ENCODE measurements at regions not wholly inside any gene's neighbourhood (a gene's known extent, or its start where the extent isn't known, plus 50 kb on each side); places are given as distances from the start of the nearest gene placed in this dataset.

- H3K4me3 ChIP-seq (ENCODE audit: low read depth in 2 of 2, low read length in 2 of 2): no peak overlapping the region
- CTCF ChIA-PET: no interaction called here
- ATAC-seq (no peak), DNase-seq (ENCODE audit: low read depth, low spot score) (no peak)
- no peak overlapping the region for H3K27ac ChIP-seq (ENCODE audit: low read length)
- POLR2A ChIA-PET: no interaction called here
- no peaks in the 10 kb centered on the region for H3K9me3 ChIP-seq (ENCODE audit: control insufficient read depth, insufficient read depth, low read depth, low read length)
- no peaks in the 10 kb centered on the region for H3K36me3 ChIP-seq (ENCODE audit: control insufficient read depth, insufficient read depth, low read length)
- no peak for TF ChIP-seq SIN3A (IDR thresholded peaks at IDR 0.05; ENCODE audit: borderline replicate concordance, insufficient read depth, low read depth, low read length)
- no peak for TF ChIP-seq CTCF (IDR thresholded peaks at IDR 0.05)
- TF ChIP-seq REST (IDR thresholded peaks at IDR 0.05; ENCODE audit: insufficient read depth in 1 of 2, low read depth in 2 of 2, low read length in 1 of 2): no peak
- TF ChIP-seq POLR2AphosphoS5 (IDR thresholded peaks at IDR 0.05; ENCODE audit: low read depth, low read length): no peak
- TF ChIP-seq TCF7L2 (IDR thresholded peaks at IDR 0.05; ENCODE audit: low read depth, low read length): no peak
- H3K27me3 ChIP-seq (ENCODE audit: control insufficient read depth, insufficient read depth, low read length): no peaks in the 10 kb centered on the region
- no TSS peak for BruUV-seq (replicated peaks)
- in situ Hi-C loops (cut with HindIII; ENCODE audit: low pct_unique_long_range_greater_than_20kb, low sequenced_read_pairs) (no loop called here), intact Hi-C loops (cut with micrococcal nuclease; ENCODE audit: unreplicated experiment) (no loop called here)
- H3K4me1 ChIP-seq (ENCODE audit: control insufficient read depth, insufficient read depth, low read length): no peaks in the 10 kb centered on the region
Measured at GRCh38 chr2:6627316-6627715, 238.4 kb downstream of the CMPK2 start.

GRCh38 chr2:6630209-6630608, 235.5 kb downstream of the CMPK2 start:
- no peak for TF ChIP-seq TCF7L2 (IDR thresholded peaks at IDR 0.05; ENCODE audit: low read depth, low read length)
- TF ChIP-seq POLR2AphosphoS5 (IDR thresholded peaks at IDR 0.05; ENCODE audit: low read depth, low read length): no peak
- TF ChIP-seq REST (IDR thresholded peaks at IDR 0.05; ENCODE audit: insufficient read depth in 1 of 2, low read depth in 2 of 2, low read length in 1 of 2): no peak
- TF ChIP-seq CTCF (IDR thresholded peaks at IDR 0.05): no peak
- TF ChIP-seq SIN3A (IDR thresholded peaks at IDR 0.05; ENCODE audit: borderline replicate concordance, insufficient read depth, low read depth, low read length): no peak
- intact Hi-C loops (cut with micrococcal nuclease; ENCODE audit: unreplicated experiment): no loop called here
- no peak for ATAC-seq

More at GRCh38 chr2:6630209-6630608, 235.5 kb downstream of the CMPK2 start:
- no peaks in the 10 kb centered on the region for H3K4me1 ChIP-seq (ENCODE audit: control insufficient read depth, insufficient read depth, low read length)
- H3K27me3 ChIP-seq (ENCODE audit: control insufficient read depth, insufficient read depth, low read length): no peaks in the 10 kb centered on the region
- no peaks in the 10 kb centered on the region for H3K9me3 ChIP-seq (ENCODE audit: control insufficient read depth, insufficient read depth, low read depth, low read length)
- H3K27ac ChIP-seq (ENCODE audit: low read length): no peak overlapping the region
- no peaks in the 10 kb centered on the region; the same call in 1 of the 2 replicates for H3K36me3 ChIP-seq (ENCODE audit: control insufficient read depth, insufficient read depth, low read length)
- BruUV-seq (replicated peaks): no TSS peak
- ChIA-PET POLR2A (no interaction called here), CTCF (no interaction called here)
- in situ Hi-C loops (cut with HindIII; ENCODE audit: low pct_unique_long_range_greater_than_20kb, low sequenced_read_pairs): no loop called here
- no peak overlapping the region for H3K4me3 ChIP-seq (ENCODE audit: low read depth in 2 of 2, low read length in 2 of 2)
- DNase-seq (ENCODE audit: low read depth, low spot score): no peak
